GM12878 (cell line): ENCODE measurements at regions not wholly inside any gene's neighbourhood (a gene's known extent, or its start where the extent isn't known, plus 50 kb on each side); places are given as distances from the start of the nearest gene placed in this dataset.

ENCODE experiments used
- ATAC-seq: fragments of 200-7000 bp; cut with Tn5 transposase; 3 replicates; pipeline ENCODE4 v1.9.1; 2020; ENCODE audit warnings: mild to moderate bottlenecking, moderate library complexity
- BruUV-seq: library from RNA; stranded (reverse); fragments of 400-500 nt; replicated peaks from 2 replicates; lab custom pipeline; 2021; lab: Mats Ljungman, UMichigan
- CTCF ChIA-PET: fragments of 300-600 bp; sonication (Branson Sonifier 250); formaldehyde crosslinking; extraction: SDS; loops from one replicate; lab custom pipeline; 2021; ENCODE audit warnings: inconsistent platforms; lab: Yijun Ruan, JAX
- POLR2A ChIA-PET: fragments of 350-600 bp; formaldehyde crosslinking; extraction: SDS; loops from one replicate; lab custom pipeline; 2021; ENCODE audit warnings: inconsistent platforms; lab: Charles Lee
- RAD21 ChIA-PET: fragments of 300-600 bp; sonication (Branson Sonifier 250); formaldehyde crosslinking; loops from one replicate; lab custom pipeline; 2023; ENCODE audit warnings: antibody characterized with exemption; ENCODE audit not compliant: unreplicated experiment; lab: Charles Lee
- SMC1A ChIA-PET: fragments of 300-600 bp; sonication (Branson Sonifier 250); formaldehyde crosslinking; loops from one replicate; lab custom pipeline; 2023; ENCODE audit not compliant: unreplicated experiment, uncharacterized antibody; lab: Charles Lee
- DNase-seq: peaks from one replicate; pipeline ENCODE4 v3.0.0-alpha.2; 2011; ENCODE audit warnings: low read depth, low spot score
- FAIRE-seq: peaks from 3 replicates; lab custom pipeline; 2011; peaks lifted over from hg19 to GRCh38; lab: Jason Lieb, UNC
- H2AFZ ChIP-seq: 2 replicates; pipeline ENCODE4 v1.6.0; 2011; ENCODE audit warnings: low read depth, low read length, control low read depth; ENCODE audit not compliant: control insufficient read depth
- H3K27ac ChIP-seq: 2 replicates; pipeline ENCODE4 v1.5.1; 2011; ENCODE audit warnings: control low read depth; ENCODE audit not compliant: control insufficient read depth, insufficient read depth
- H3K27me3 ChIP-seq, 2 experiments: replicated peaks in 1 of 2; 2 replicates each; pipeline versions ENCODE4 v1.6.0 to v1.6.1; 2011; ENCODE audit warnings: low read length in 1 of 2; ENCODE audit not compliant: control insufficient read depth in 2 of 2, insufficient read depth in 2 of 2
- H3K36me3 ChIP-seq, 2 experiments: 2 replicates each; pipeline ENCODE4 v1.5.1; 2011; ENCODE audit warnings: low read length in 1 of 2; ENCODE audit not compliant: control insufficient read depth in 2 of 2, insufficient read depth in 2 of 2
- H3K4me1 ChIP-seq: 2 replicates; pipeline ENCODE4 v1.6.1; 2011; ENCODE audit warnings: mild to moderate bottlenecking, low read length, moderate library complexity, mixed read lengths; ENCODE audit not compliant: control insufficient read depth, insufficient read depth
- H3K4me2 ChIP-seq: 2 replicates; pipeline ENCODE4 v1.6.0; 2011; ENCODE audit warnings: control low read depth; ENCODE audit not compliant: control insufficient read depth, insufficient read depth
- H3K4me3 ChIP-seq: fragments of 200-600 bp; sonication (generic); 2 replicates; pipeline ENCODE4 v1.5.1; 2016
- H3K79me2 ChIP-seq: 2 replicates; pipeline ENCODE4 v1.6.0; 2011; ENCODE audit warnings: low read length; ENCODE audit not compliant: control insufficient read depth, insufficient read depth
- H3K9ac ChIP-seq: 2 replicates; pipeline ENCODE4 v1.8.0; 2011; ENCODE audit warnings: low read length, control low read depth, mixed read lengths; ENCODE audit not compliant: control insufficient read depth, insufficient read depth
- H3K9me3 ChIP-seq: replicated peaks from 3 replicates; pipeline ENCODE4 v1.5.1; 2011; ENCODE audit warnings: mild to moderate bottlenecking, low read length; ENCODE audit not compliant: control insufficient read depth, insufficient read depth
- H4K20me1 ChIP-seq: 2 replicates; pipeline ENCODE4 v1.6.0; 2011; ENCODE audit not compliant: control insufficient read depth, insufficient read depth
- ATF7 ChIP-seq: fragments of 450-650 bp; IDR thresholded peaks from 2 replicates; pipeline ENCODE4 v1.6.1; 2016; ENCODE audit warnings: low read depth, mild to moderate bottlenecking
- BACH1 ChIP-seq: fragments of 450-650 bp; IDR thresholded peaks from 2 replicates; pipeline ENCODE4 v1.6.1; 2017; ENCODE audit warnings: mild to moderate bottlenecking, borderline replicate concordance
- BRCA1 ChIP-seq: IDR thresholded peaks from 2 replicates; pipeline ENCODE4 v1.6.1; 2011; ENCODE audit warnings: low read depth, low read length, improper control_type of control experiment
- CREB1 ChIP-seq: IDR thresholded peaks from 2 replicates; pipeline ENCODE4 v1.6.1; 2012; ENCODE audit warnings: low read depth, mild to moderate bottlenecking, inconsistent platforms
- CUX1 ChIP-seq: IDR thresholded peaks from 2 replicates; pipeline ENCODE4 v1.6.1; 2012; ENCODE audit warnings: improper control_type of control experiment, low read depth, low read length; ENCODE audit not compliant: insufficient replicate concordance
- HDGF ChIP-seq: fragments of 450-650 bp; IDR thresholded peaks from 2 replicates; pipeline ENCODE4 v1.6.1; 2016; ENCODE audit warnings: antibody characterized with exemption
- RCOR1 ChIP-seq: conservative IDR thresholded peaks from 2 replicates; pipeline ENCODE4 v1.6.1; 2012; ENCODE audit warnings: low read depth, low read length, improper control_type of control experiment
- SMAD5 ChIP-seq: IDR thresholded peaks from 2 replicates; pipeline ENCODE4 v1.6.1; 2016; ENCODE audit warnings: antibody characterized with exemption, low read depth
- SP1 ChIP-seq: IDR thresholded peaks from one replicate; pipeline ENCODE4 v1.6.1; 2011; ENCODE audit warnings: low read depth, low read length
- USF2 ChIP-seq: IDR thresholded peaks from 2 replicates; pipeline ENCODE4 v1.6.1; 2011; ENCODE audit warnings: low read depth, low read length, improper control_type of control experiment, borderline replicate concordance
- ZBTB33 ChIP-seq: fragments of 450-650 bp; IDR thresholded peaks from 2 replicates; pipeline ENCODE4 v1.6.1; 2017; ENCODE audit warnings: mild to moderate bottlenecking
- ZNF24 ChIP-seq: fragments of 450-650 bp; IDR thresholded peaks from 2 replicates; pipeline ENCODE4 v1.6.1; 2017; ENCODE audit warnings: antibody characterized with exemption, mild to moderate bottlenecking
- WGBS: methylation state at CpG from one replicate; pipeline ENCODE4 v1.1.6; 2016; ENCODE audit warnings: low lambda C conversion rate; ENCODE audit not compliant: insufficient replicate concordance, insufficient coverage; ENCODE audit errors: missing lambda C conversion rate; 5-methylcytosine and 5-hydroxymethylcytosine counted together
- in situ Hi-C: fragments of 300-500 bp; cut with MboI; formaldehyde crosslinking; loops from 9 replicates; pipeline ENCODE4 v1.14.3; 2018; ENCODE audit warnings: mixed read lengths
- intact Hi-C: fragments of 100-400 bp; cut with micrococcal nuclease; formaldehyde crosslinking; loops from one replicate; pipeline ENCODE4 v1.14.2; 2022; ENCODE audit not compliant: unreplicated experiment
- TF ChIP-seq, protein P1 (sequence below): fragments of 450-650 bp; IDR thresholded peaks from 2 replicates; pipeline ENCODE4 v1.6.1; 2017; ENCODE audit warnings: mild to moderate bottlenecking, moderate library complexity

DNA sequence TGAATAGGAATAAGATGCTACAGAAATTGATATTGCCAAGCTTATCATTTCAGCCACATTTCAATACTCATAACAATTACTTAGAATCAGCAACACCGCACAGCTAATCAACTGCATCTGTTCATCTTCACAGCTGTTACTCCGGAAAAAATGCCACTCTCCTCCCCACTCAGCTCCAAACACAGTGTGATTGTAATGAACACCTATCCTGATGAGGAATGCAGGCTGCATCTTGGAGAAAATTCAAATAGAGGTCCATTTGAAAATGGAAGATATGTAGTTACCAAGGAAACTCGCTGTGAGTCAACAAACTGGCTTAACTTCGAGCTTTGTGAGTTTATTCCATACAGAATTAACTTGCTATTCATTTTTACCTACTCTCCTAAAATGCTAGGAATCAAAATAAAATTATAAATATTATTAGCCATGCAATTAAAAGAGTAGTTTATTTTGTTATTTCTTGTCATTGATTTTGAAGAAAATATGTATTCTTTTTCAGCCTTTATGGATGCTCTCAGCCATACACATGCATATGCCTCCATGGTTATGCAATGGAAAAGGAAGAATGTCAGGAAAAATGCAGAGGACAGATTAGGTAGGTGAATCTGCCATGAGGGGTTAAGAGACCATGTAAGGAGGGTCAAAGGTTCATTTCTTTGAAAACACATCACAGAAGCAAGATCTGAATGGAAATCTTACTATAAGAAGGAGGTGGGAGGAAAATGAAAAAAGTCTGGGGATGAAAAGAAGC is 267.2 kb downstream of the POM121L12 start:
- WGBS: 19% methylated on average over 4 of the region's 4 CpGs
- SMC1A ChIA-PET: no interaction called here
- TF ChIP-seq CUX1: no peak
- TF ChIP-seq USF2: no peak
- no peak for TF ChIP-seq ZNF24
- no peak for TF ChIP-seq HDGF
- no peak for TF ChIP-seq CREB1
- no peak for TF ChIP-seq RCOR1
- no peak for TF ChIP-seq BACH1
- TF ChIP-seq SMAD5: no peak
- no peak for TF ChIP-seq ATF7
- no peak for TF ChIP-seq BRCA1
- no peak for TF ChIP-seq ZBTB33
- TF ChIP-seq, protein P1, sequence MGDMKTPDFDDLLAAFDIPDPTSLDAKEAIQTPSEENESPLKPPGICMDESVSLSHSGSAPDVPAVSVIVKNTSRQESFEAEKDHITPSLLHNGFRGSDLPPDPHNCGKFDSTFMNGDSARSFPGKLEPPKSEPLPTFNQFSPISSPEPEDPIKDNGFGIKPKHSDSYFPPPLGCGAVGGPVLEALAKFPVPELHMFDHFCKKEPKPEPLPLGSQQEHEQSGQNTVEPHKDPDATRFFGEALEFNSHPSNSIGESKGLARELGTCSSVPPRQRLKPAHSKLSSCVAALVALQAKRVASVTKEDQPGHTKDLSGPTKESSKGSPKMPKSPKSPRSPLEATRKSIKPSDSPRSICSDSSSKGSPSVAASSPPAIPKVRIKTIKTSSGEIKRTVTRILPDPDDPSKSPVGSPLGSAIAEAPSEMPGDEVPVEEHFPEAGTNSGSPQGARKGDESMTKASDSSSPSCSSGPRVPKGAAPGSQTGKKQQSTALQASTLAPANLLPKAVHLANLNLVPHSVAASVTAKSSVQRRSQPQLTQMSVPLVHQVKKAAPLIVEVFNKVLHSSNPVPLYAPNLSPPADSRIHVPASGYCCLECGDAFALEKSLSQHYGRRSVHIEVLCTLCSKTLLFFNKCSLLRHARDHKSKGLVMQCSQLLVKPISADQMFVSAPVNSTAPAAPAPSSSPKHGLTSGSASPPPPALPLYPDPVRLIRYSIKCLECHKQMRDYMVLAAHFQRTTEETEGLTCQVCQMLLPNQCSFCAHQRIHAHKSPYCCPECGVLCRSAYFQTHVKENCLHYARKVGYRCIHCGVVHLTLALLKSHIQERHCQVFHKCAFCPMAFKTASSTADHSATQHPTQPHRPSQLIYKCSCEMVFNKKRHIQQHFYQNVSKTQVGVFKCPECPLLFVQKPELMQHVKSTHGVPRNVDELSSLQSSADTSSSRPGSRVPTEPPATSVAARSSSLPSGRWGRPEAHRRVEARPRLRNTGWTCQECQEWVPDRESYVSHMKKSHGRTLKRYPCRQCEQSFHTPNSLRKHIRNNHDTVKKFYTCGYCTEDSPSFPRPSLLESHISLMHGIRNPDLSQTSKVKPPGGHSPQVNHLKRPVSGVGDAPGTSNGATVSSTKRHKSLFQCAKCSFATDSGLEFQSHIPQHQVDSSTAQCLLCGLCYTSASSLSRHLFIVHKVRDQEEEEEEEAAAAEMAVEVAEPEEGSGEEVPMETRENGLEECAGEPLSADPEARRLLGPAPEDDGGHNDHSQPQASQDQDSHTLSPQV: no peak
- no peak for TF ChIP-seq SP1

More for the DNA sequence above, 267.2 kb downstream of the POM121L12 start:
- no peak overlapping the region for H3K4me3 ChIP-seq
- in situ Hi-C loops: no loop called here
- H3K4me2 ChIP-seq: no peak overlapping the region
- RAD21 ChIA-PET: no interaction called here
- POLR2A ChIA-PET: no interaction called here
- H3K36me3 ChIP-seq: no peaks in the 10 kb centered on the region
- no peaks in the 10 kb centered on the region for H4K20me1 ChIP-seq
- H3K9me3 ChIP-seq: no peaks in the 10 kb centered on the region
- CTCF ChIA-PET: no interaction called here
- H3K79me2 ChIP-seq: no peaks in the 10 kb centered on the region
- intact Hi-C loops: no loop called here
- no peak for ATAC-seq
- no peak overlapping the region for H3K27ac ChIP-seq
- DNase-seq: no peak
- no peaks in the 10 kb centered on the region for H3K4me1 ChIP-seq
- no peak overlapping the region for H2AFZ ChIP-seq
- H3K9ac ChIP-seq: no peak overlapping the region
- no TSS peak for BruUV-seq
- FAIRE-seq: no peak
- no peaks in the 10 kb centered on the region for H3K27me3 ChIP-seq
